Activated CD8-positive, alpha-beta T cell treated with anti-CD3 and anti-CD28 coated beads for 36 hours (primary cell): ENCODE measurements at regions not wholly inside any gene's neighbourhood (a gene's known extent, or its start where the extent isn't known, plus 50 kb on each side); places are given as distances from the start of the nearest gene placed in this dataset.

ENCODE experiments used
- ATAC-seq: fragments of 200-7000 bp; cut with Tn5 transposase; one replicate; pipeline ENCODE4 v1.10.0; 2021; ENCODE audit warnings: mild to moderate bottlenecking, moderate library complexity
- CTCF ChIA-PET: fragments of 350-600 bp; sonication (Branson Sonifier 250); formaldehyde crosslinking; loops from one replicate; lab custom pipeline; 2021; ENCODE audit warnings: antibody characterized with exemption; lab: Charles Lee
- POLR2A ChIA-PET: fragments of 350-600 bp; sonication (Branson Sonifier 250); formaldehyde crosslinking; loops from one replicate; lab custom pipeline; 2021; ENCODE audit warnings: antibody characterized with exemption; lab: Charles Lee
- DNase-seq: peaks from one replicate; pipeline ENCODE4 v3.0.0-alpha.2; 2020
- H3K27ac Mint-ChIP-seq: one replicate; pipeline ENCODE4 v1.8.0; 2021; ENCODE audit warnings: mild to moderate bottlenecking, mixed read lengths
- H3K27me3 Mint-ChIP-seq: one replicate; pipeline ENCODE4 v1.8.0; 2021; ENCODE audit warnings: mixed read lengths
- H3K36me3 Mint-ChIP-seq: one replicate; pipeline ENCODE4 v1.8.0; 2021; ENCODE audit warnings: low read depth, mixed read lengths
- H3K4me1 Mint-ChIP-seq: one replicate; pipeline ENCODE4 v1.8.0; 2021; ENCODE audit warnings: low read depth, mixed read lengths
- H3K4me3 Mint-ChIP-seq: one replicate; pipeline ENCODE4 v1.8.0; 2021; ENCODE audit warnings: mild to moderate bottlenecking, moderate library complexity, mixed read lengths
- H3K9me3 Mint-ChIP-seq: one replicate; pipeline ENCODE4 v1.8.0; 2021; ENCODE audit warnings: mixed read lengths
- intact Hi-C: fragments of 100-400 bp; cut with micrococcal nuclease; formaldehyde crosslinking; loops from one replicate; pipeline ENCODE4 v1.10.0; 2022
- TF ChIP-seq, protein P1 (sequence below): fragments of 200-600 bp; IDR thresholded peaks from one replicate; pipeline ENCODE4 v1.8.0; 2022; ENCODE audit warnings: antibody characterized with exemption, mild to moderate bottlenecking

DNA sequence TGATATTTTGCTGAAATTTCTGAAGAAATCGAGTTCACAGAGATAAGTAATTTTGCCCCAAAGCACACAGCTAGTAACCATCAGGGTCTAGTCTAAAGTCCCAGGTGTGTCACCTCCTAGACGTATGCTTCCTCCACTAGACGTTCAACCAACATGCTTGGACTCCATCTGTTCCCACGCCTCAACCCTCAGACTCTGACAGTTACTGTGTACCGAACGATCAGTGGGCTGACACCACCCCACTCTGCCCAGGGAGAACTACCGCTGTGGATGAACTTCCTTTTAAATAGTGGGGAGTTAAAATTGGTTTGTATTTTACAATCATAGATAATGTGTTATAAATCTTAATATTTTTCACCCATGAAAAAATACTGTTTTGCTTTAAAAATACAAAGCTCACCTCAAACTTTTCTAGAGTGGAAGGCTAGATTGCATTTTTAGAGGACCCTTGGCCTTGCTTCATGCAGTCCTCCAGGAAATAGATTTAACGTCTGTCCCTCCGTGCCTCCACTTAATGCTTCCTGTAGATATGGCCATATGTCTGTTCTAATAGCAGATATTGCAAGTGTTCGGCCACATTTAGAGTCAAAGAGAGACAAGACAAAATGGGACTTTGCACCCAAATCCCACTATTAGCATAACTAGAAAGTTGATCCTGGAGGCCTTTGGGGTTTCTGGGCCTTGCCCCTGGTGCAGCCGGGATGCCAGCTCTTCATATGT, 91.4 kb upstream of the ZPBP start:
- H3K27me3 Mint-ChIP-seq = no peaks in the 10 kb centered on the region
- CTCF ChIA-PET = interaction anchor here (1.1 kb wide), 1 partner anchor 12 kb away, joined by 4 read pairs; no protein-coding TSS in a partner anchor

GRCh38 chr7:50182759-50183158, 89.7 kb upstream of the ZPBP start:
- intact Hi-C loops = no loop called here
- ChIA-PET POLR2A (interaction anchor here (0.5 to 1.6 kb wide), 5 partner anchors 27 to 250 kb away, joined by 3 read pairs; no protein-coding TSS in a partner anchor), CTCF (interaction anchor here (1.4 to 1.8 kb wide), 3 partner anchors 9 to 235 kb away, joined by 3 to 5 read pairs (median 4); no protein-coding TSS in a partner anchor)
- TF ChIP-seq, protein P1, sequence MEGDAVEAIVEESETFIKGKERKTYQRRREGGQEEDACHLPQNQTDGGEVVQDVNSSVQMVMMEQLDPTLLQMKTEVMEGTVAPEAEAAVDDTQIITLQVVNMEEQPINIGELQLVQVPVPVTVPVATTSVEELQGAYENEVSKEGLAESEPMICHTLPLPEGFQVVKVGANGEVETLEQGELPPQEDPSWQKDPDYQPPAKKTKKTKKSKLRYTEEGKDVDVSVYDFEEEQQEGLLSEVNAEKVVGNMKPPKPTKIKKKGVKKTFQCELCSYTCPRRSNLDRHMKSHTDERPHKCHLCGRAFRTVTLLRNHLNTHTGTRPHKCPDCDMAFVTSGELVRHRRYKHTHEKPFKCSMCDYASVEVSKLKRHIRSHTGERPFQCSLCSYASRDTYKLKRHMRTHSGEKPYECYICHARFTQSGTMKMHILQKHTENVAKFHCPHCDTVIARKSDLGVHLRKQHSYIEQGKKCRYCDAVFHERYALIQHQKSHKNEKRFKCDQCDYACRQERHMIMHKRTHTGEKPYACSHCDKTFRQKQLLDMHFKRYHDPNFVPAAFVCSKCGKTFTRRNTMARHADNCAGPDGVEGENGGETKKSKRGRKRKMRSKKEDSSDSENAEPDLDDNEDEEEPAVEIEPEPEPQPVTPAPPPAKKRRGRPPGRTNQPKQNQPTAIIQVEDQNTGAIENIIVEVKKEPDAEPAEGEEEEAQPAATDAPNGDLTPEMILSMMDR = no peak
- no peak for ATAC-seq
- H3K9me3 Mint-ChIP-seq = no peaks in the 10 kb centered on the region
- H3K27ac Mint-ChIP-seq = no peak overlapping the region
- H3K4me3 Mint-ChIP-seq = no peak overlapping the region
- no peaks in the 10 kb centered on the region for H3K36me3 Mint-ChIP-seq
- peaks cover 7% of the 10 kb centered on the region for H3K4me1 Mint-ChIP-seq
- no peak for DNase-seq
- H3K27me3 Mint-ChIP-seq = peaks cover 1% of the 10 kb centered on the region

More for the DNA sequence above, 91.4 kb upstream of the ZPBP start:
- ATAC-seq (no peak), DNase-seq (no peak)
- TF ChIP-seq, protein P1 = no peak
- POLR2A ChIA-PET = interaction anchor here (1.6 kb wide), 1 partner anchor 45 kb away, joined by 3 read pairs; no protein-coding TSS in a partner anchor
- Mint-ChIP-seq H3K27ac (no peak overlapping the region), H3K36me3 (no peaks in the 10 kb centered on the region), H3K9me3 (peaks cover 6% of the 10 kb centered on the region), H3K4me3 (no peak overlapping the region), H3K4me1 (peaks cover 12% of the 10 kb centered on the region)
- intact Hi-C loops = no loop called here

DNA sequence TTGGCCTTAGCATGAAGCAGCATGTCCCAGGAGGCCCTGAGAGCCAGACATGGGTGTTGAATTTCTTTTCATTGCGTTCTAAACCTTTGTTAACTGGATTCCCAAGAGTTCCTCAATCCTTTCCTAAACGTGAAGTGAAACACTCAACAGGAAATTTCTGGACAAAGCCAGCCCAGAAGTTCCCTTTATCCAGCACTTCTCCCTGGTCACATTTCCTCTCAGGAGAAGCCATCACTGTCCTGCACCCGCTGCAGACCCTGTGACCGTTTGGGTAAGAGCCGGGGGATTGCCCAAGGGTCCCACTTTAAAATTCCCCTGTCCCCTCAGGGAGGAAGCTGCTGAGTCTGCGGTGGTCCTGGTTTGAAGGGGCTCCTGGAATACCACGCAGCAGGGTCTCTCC, 88.0 kb upstream of the ZPBP start:
- H3K9me3 Mint-ChIP-seq = no peaks in the 10 kb centered on the region
- DNase-seq (no peak), ATAC-seq (no peak)
- intact Hi-C loops = no loop called here
- H3K27ac Mint-ChIP-seq = no peak overlapping the region
- H3K27me3 Mint-ChIP-seq = peaks cover 1% of the 10 kb centered on the region
- peaks cover 5% of the 10 kb centered on the region for H3K4me1 Mint-ChIP-seq
- POLR2A ChIA-PET = no interaction called here
- TF ChIP-seq, protein P1 = no peak
- H3K36me3 Mint-ChIP-seq = no peaks in the 10 kb centered on the region
- no peak overlapping the region for H3K4me3 Mint-ChIP-seq
- CTCF ChIA-PET = no interaction called here

DNA sequence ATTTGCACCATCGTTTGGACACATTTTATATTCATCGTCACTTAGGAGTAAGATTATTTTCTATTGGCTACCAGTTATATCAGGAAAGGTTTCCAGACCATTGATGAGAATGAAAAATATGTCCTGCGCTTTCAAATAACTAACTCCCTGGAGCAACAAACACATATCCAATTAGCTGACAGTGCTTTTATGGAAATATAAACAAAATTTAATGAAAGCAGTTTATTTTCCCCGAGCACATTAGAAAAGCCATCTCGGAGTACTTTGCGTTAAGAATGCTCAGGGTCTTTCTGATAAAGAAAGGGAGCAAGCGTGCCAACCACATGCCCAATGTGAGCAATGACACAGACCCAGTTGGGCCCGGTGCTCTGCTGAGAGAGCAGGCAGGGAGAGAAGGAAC, 85.1 kb upstream of the ZPBP start:
- H3K9me3 Mint-ChIP-seq = no peaks in the 10 kb centered on the region
- intact Hi-C loops = no loop called here
- H3K4me3 Mint-ChIP-seq = no peak overlapping the region
- ATAC-seq = no peak
- DNase-seq = no peak
- ChIA-PET CTCF (no interaction called here), POLR2A (interaction anchor here (1.2 kb wide), 1 partner anchor 11 kb away, joined by 3 read pairs; no protein-coding TSS in a partner anchor)
- H3K27ac Mint-ChIP-seq = no peak overlapping the region
- peaks cover 1% of the 10 kb centered on the region for H3K27me3 Mint-ChIP-seq
- no peaks in the 10 kb centered on the region for H3K36me3 Mint-ChIP-seq
- TF ChIP-seq, protein P1 = no peak
- H3K4me1 Mint-ChIP-seq = no peaks in the 10 kb centered on the region

DNA sequence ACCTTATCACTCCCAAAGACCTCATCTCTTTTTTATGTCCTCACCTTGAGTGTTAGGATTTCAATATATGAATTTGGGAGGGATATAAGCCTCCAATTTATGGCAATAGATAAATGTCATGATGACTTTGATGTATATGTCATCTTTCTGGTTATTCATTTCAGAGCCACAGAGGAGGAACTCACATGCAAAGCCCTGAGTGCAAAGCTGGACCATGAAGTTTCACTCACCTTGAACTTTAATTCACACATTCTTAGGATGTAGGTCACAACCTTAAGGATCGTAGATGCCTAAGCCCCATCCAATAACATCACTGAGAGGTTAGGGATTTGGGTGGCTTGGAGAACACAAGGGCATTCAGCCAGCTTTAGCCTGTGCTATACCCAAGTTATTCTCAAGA, 81.9 kb upstream of the ZPBP start:
- Mint-ChIP-seq H3K27me3 (peaks cover 1% of the 10 kb centered on the region), H3K4me3 (no peak overlapping the region), H3K9me3 (no peaks in the 10 kb centered on the region), H3K36me3 (no peaks in the 10 kb centered on the region), H3K4me1 (no peaks in the 10 kb centered on the region), H3K27ac (no peak overlapping the region)
- TF ChIP-seq, protein P1 = no peak
- POLR2A ChIA-PET = interaction anchor here (1.7 kb wide), 1 partner anchor 10 kb away, joined by 5 read pairs; no protein-coding TSS in a partner anchor
- DNase-seq = no peak
- ATAC-seq = no peak
- CTCF ChIA-PET = interaction anchor here (1.8 kb wide), 1 partner anchor 243 kb away, joined by 7 read pairs; no protein-coding TSS in a partner anchor
- intact Hi-C loops = no loop called here
